HUES48 (cell line): ENCODE measurements at regions not wholly inside any gene's neighbourhood (a gene's known extent, or its start where the extent isn't known, plus 50 kb on each side); places are given as distances from the start of the nearest gene placed in this dataset.

Experiments
- H3K27ac ChIP-seq: one replicate; pipeline ENCODE4 v1.7.0; 2013; ENCODE audit warnings: low read depth, low read length, inconsistent platforms
- H3K27me3 ChIP-seq: 2 replicates; pipeline ENCODE4 v1.6.1; 2013; ENCODE audit warnings: mild to moderate bottlenecking, low read length; ENCODE audit not compliant: control insufficient read depth, insufficient read depth
- H3K36me3 ChIP-seq: 2 replicates; pipeline ENCODE4 v1.6.1; 2013; ENCODE audit warnings: low read length; ENCODE audit not compliant: control insufficient read depth, insufficient read depth
- H3K4me1 ChIP-seq: 2 replicates; pipeline ENCODE4 v1.6.1; 2013; ENCODE audit warnings: mild to moderate bottlenecking, low read length; ENCODE audit not compliant: control insufficient read depth, insufficient read depth
- H3K4me3 ChIP-seq: 2 replicates; pipeline ENCODE4 v1.5.1; 2013; ENCODE audit warnings: mild to moderate bottlenecking, low read depth, low read length
- H3K9ac ChIP-seq: 2 replicates; pipeline ENCODE4 v1.6.1; 2013; ENCODE audit warnings: mild to moderate bottlenecking, low read depth, low read length, moderate library complexity
- H3K9me3 ChIP-seq: 2 replicates; pipeline ENCODE4 v1.6.1; 2013; ENCODE audit warnings: low read length; ENCODE audit not compliant: control insufficient read depth, insufficient read depth

- H3K9me3 ChIP-seq, result no peaks in the 10 kb centered on the region
- H3K9ac ChIP-seq, result no peak overlapping the region
- H3K27me3 ChIP-seq, result no peaks in the 10 kb centered on the region
- H3K4me1 ChIP-seq, result peaks cover 7% of the 10 kb centered on the region; the same call in 1 of the 2 replicates
- no peak overlapping the region for H3K4me3 ChIP-seq
- no peaks in the 10 kb centered on the region for H3K36me3 ChIP-seq
- no peak overlapping the region for H3K27ac ChIP-seq
These were observed 334.7 kb upstream of the FTMT start for GRCh38 chr5:121516997-121517396.

- no peaks in the 10 kb centered on the region for H3K9me3 ChIP-seq
- H3K4me3 ChIP-seq, result no peak overlapping the region
- no peaks in the 10 kb centered on the region for H3K4me1 ChIP-seq
- H3K36me3 ChIP-seq, result no peaks in the 10 kb centered on the region
- no peaks in the 10 kb centered on the region for H3K27me3 ChIP-seq
- no peak overlapping the region for H3K9ac ChIP-seq
- H3K27ac ChIP-seq, result no peak overlapping the region
These were observed 326.0 kb upstream of the FTMT start for GRCh38 chr5:121525706-121526105.

GRCh38 chr5:121526908-121527307 lies 324.8 kb upstream of the FTMT start:
- Histone ChIP-seq H3K27me3 (no peaks in the 10 kb centered on the region), H3K4me1 (no peaks in the 10 kb centered on the region), H3K36me3 (no peaks in the 10 kb centered on the region), H3K9ac (no peak overlapping the region), H3K27ac (no peak overlapping the region), H3K4me3 (no peak overlapping the region), H3K9me3 (no peaks in the 10 kb centered on the region)

- no peaks in the 10 kb centered on the region for H3K27me3 ChIP-seq
- H3K9me3 ChIP-seq, result no peaks in the 10 kb centered on the region
- H3K4me1 ChIP-seq, result no peaks in the 10 kb centered on the region
- H3K36me3 ChIP-seq, result no peaks in the 10 kb centered on the region
- H3K9ac ChIP-seq, result no peak overlapping the region
- no peak overlapping the region for H3K27ac ChIP-seq
- no peak overlapping the region for H3K4me3 ChIP-seq
These were observed 317.9 kb upstream of the FTMT start for GRCh38 chr5:121533814-121534213.

GRCh38 chr5:121550989-121551388 lies 300.7 kb upstream of the FTMT start:
- Histone ChIP-seq H3K27me3 (no peaks in the 10 kb centered on the region), H3K36me3 (no peaks in the 10 kb centered on the region), H3K9ac (no peak overlapping the region), H3K4me1 (no peaks in the 10 kb centered on the region), H3K9me3 (no peaks in the 10 kb centered on the region), H3K27ac (no peak overlapping the region), H3K4me3 (no peak overlapping the region)

- no peak overlapping the region for H3K27ac ChIP-seq
- H3K36me3 ChIP-seq, result no peaks in the 10 kb centered on the region
- no peaks in the 10 kb centered on the region for H3K27me3 ChIP-seq
- no peak overlapping the region for H3K9ac ChIP-seq
- H3K9me3 ChIP-seq, result no peaks in the 10 kb centered on the region
- H3K4me3 ChIP-seq, result no peak overlapping the region
- no peaks in the 10 kb centered on the region for H3K4me1 ChIP-seq
These were observed 291.9 kb upstream of the FTMT start for GRCh38 chr5:121559832-121560231.

GRCh38 chr5:121572061-121572460 lies 279.6 kb upstream of the FTMT start:
- Histone ChIP-seq H3K9me3 (no peaks in the 10 kb centered on the region), H3K27ac (no peak overlapping the region), H3K36me3 (no peaks in the 10 kb centered on the region), H3K4me1 (no peaks in the 10 kb centered on the region), H3K27me3 (no peaks in the 10 kb centered on the region), H3K9ac (no peak overlapping the region), H3K4me3 (no peak overlapping the region)

- Histone ChIP-seq H3K9ac (no peak overlapping the region), H3K4me3 (no peak overlapping the region), H3K36me3 (no peaks in the 10 kb centered on the region), H3K27me3 (no peaks in the 10 kb centered on the region), H3K27ac (no peak overlapping the region), H3K9me3 (no peaks in the 10 kb centered on the region), H3K4me1 (no peaks in the 10 kb centered on the region)
These were observed 277.8 kb upstream of the FTMT start for GRCh38 chr5:121573721-121574382.

GRCh38 chr5:121581588-121581987 lies 270.1 kb upstream of the FTMT start:
- no peaks in the 10 kb centered on the region for H3K4me1 ChIP-seq
- no peaks in the 10 kb centered on the region for H3K36me3 ChIP-seq
- H3K27ac ChIP-seq, result no peak overlapping the region
- H3K4me3 ChIP-seq, result no peak overlapping the region
- no peaks in the 10 kb centered on the region for H3K27me3 ChIP-seq
- no peaks in the 10 kb centered on the region for H3K9me3 ChIP-seq
- H3K9ac ChIP-seq, result no peak overlapping the region

GRCh38 chr5:121596882-121597281 lies 254.8 kb upstream of the FTMT start:
- Histone ChIP-seq H3K4me1 (no peaks in the 10 kb centered on the region), H3K36me3 (no peaks in the 10 kb centered on the region), H3K27ac (no peak overlapping the region), H3K9ac (no peak overlapping the region), H3K9me3 (peaks cover 6% of the 10 kb centered on the region), H3K4me3 (no peak overlapping the region), H3K27me3 (no peaks in the 10 kb centered on the region)

- Histone ChIP-seq H3K9ac (no peak overlapping the region), H3K4me1 (no peaks in the 10 kb centered on the region), H3K9me3 (no peaks in the 10 kb centered on the region), H3K4me3 (no peak overlapping the region), H3K27ac (no peak overlapping the region), H3K36me3 (no peaks in the 10 kb centered on the region), H3K27me3 (no peaks in the 10 kb centered on the region)
These were observed 242.9 kb upstream of the FTMT start for GRCh38 chr5:121608826-121609225.
